Thoracic aorta (tissue), 2 donors: ENCODE measurements at regions not wholly inside any gene's neighbourhood (a gene's known extent, or its start where the extent isn't known, plus 50 kb on each side); places are given as distances from the start of the nearest gene placed in this dataset.

Experiments used
- ATAC-seq: fragments of 150-250 bp; one replicate; pipeline ENCODE4 v1.8.0; 2017; ENCODE audit warnings: low read depth; ENCODE audit not compliant: insufficient number of reproducible peaks, low FRiP score
- DNase-seq: peaks from one replicate; pipeline ENCODE4 v3.0.0-alpha.2; 2020; ENCODE audit warnings: low spot score
- H3K27ac ChIP-seq, 2 donors: fragments of 200-600 bp; sonication (generic); 1 replicate in 1 of 2; 2 replicates in 1 of 2; pipeline ENCODE4 v1.5.1; 2016; ENCODE audit warnings: mild to moderate bottlenecking in 2 of 2, moderate library complexity in 2 of 2
- H3K27me3 ChIP-seq: fragments of 200-600 bp; sonication (generic); replicated peaks from 2 replicates; pipeline ENCODE4 v1.6.0; 2016; ENCODE audit warnings: mild to moderate bottlenecking; ENCODE audit not compliant: insufficient read depth
- H3K36me3 ChIP-seq: fragments of 200-600 bp; sonication (generic); one replicate; pipeline ENCODE4 v1.5.1; 2016
- H3K4me1 ChIP-seq, 2 donors: fragments of 200-600 bp; sonication (generic); 1 replicate in 1 of 2; 2 replicates in 1 of 2; pipeline versions ENCODE4 v1.5.1 to v1.6.0; 2016; ENCODE audit warnings: low read depth in 2 of 2, mild to moderate bottlenecking in 1 of 2; ENCODE audit not compliant: control insufficient read depth in 1 of 2
- H3K4me3 ChIP-seq: fragments of 200-600 bp; sonication (generic); 2 replicates; pipeline ENCODE4 v1.5.1; 2016; ENCODE audit warnings: mild to moderate bottlenecking
- H3K9me3 ChIP-seq: fragments of 200-600 bp; sonication (generic); 2 replicates; pipeline ENCODE4 v1.5.1; 2016
- TF ChIP-seq, protein P1 (sequence below): fragments of 200-600 bp; sonication (generic); IDR thresholded peaks from one replicate; pipeline ENCODE4 v1.5.1; 2019; ENCODE audit warnings: antibody characterized with exemption

DNA sequence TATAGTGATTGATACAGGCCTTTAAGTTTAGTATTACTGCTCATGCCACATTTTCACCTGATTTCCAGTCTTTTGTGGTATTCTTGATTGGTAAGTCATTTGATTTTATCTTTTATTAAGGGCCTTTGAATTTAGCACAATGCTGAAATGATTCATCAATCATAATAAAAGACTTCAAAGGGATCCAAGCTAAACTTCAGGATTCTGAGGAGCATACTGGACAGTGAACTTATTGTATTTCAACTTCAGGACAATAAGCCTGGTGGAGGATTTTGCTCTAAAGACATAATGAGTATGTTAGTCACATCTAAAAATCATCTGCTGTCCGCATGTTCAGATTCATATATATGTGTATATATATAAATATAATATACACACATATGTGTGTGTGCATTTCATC lies 233.3 kb downstream of the SETD4 start:
- ATAC-seq, result no peak

DNA sequence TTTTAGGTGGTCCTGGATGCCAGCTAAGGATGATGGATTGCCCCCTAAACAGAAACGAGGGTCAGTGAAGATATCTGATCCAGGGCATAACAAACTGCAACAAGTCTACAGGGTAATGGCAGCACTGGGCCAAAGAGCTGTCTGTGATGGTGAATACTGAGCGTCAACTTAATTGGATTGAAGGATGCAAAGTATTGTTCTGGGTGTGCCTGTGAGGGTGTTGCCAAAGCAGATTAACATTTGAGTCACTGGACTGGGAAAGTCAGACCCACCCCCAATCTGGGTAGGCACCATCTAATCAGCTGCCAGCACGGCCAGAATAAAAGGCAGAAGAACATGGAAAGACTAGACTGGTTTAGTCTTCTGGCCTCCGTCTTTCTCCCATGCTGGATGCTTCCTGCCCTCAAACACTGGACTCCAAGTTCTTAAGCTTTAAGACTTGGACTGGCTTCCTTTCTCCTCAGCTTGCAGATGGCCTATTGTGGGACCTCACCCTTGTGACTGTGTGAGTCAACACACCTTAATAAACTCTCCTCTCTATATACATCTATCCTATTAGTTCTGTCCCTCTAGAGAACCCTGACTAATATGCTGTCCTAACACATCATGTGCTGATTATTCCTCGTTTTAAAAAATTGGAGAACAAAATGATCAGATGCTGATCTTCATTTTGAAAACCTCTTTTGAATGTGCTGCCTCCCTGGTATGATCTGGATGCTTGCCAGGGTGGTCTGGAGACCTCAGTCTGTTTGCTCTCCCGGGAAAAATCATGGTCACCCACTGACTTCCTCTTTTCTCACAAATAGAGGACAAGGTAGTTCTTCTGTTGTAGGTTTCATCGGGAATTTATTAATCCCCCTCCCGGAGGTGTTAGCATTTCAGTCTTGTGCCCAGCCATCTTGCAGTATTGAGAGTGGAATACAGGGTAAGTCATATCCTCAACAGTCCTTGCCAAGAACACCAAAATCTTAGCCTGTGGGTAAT lies 234.7 kb downstream of the SETD4 start:
- Histone ChIP-seq H3K36me3 (no peaks in the 10 kb centered on the region), H3K4me3 (no peak overlapping the region), H3K4me1 (no peaks in the 10 kb centered on the region), H3K27me3 (no peaks in the 10 kb centered on the region), H3K27ac (no peak overlapping the region), H3K9me3 (no peaks in the 10 kb centered on the region)
- no peak for ATAC-seq
- DNase-seq, result no peak
- TF ChIP-seq, protein P1, sequence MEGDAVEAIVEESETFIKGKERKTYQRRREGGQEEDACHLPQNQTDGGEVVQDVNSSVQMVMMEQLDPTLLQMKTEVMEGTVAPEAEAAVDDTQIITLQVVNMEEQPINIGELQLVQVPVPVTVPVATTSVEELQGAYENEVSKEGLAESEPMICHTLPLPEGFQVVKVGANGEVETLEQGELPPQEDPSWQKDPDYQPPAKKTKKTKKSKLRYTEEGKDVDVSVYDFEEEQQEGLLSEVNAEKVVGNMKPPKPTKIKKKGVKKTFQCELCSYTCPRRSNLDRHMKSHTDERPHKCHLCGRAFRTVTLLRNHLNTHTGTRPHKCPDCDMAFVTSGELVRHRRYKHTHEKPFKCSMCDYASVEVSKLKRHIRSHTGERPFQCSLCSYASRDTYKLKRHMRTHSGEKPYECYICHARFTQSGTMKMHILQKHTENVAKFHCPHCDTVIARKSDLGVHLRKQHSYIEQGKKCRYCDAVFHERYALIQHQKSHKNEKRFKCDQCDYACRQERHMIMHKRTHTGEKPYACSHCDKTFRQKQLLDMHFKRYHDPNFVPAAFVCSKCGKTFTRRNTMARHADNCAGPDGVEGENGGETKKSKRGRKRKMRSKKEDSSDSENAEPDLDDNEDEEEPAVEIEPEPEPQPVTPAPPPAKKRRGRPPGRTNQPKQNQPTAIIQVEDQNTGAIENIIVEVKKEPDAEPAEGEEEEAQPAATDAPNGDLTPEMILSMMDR, result no peak

More for the DNA sequence above, 233.3 kb downstream of the SETD4 start:
- DNase-seq, result no peak
- H3K27me3 ChIP-seq, result no peaks in the 10 kb centered on the region
- H3K4me1 ChIP-seq, result no peaks in the 10 kb centered on the region
- no peaks in the 10 kb centered on the region for H3K36me3 ChIP-seq
- TF ChIP-seq, protein P1, result no peak
- no peak overlapping the region for H3K4me3 ChIP-seq
- H3K27ac ChIP-seq, result no peak overlapping the region
- H3K9me3 ChIP-seq, result no peaks in the 10 kb centered on the region

DNA sequence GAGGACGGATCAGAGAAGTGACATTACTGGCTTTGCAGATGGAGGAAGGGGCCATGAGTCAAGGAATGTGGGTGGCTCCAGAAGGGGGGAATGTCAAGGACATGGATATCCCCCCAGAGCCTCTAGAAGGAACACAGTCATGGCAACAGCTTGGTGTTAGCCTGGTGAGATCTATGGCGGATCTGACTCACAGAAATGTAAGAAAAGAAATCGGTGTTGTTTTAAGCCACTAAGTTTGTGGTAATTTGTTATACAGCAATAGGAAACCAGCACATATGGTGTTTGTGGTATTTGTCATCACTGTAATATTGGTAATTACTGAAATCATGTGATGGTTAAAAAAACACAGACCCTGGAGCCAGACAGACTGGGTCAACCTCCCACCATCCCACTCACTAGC lies 236.2 kb downstream of the SETD4 start:
- TF ChIP-seq, protein P1, result no peak

DNA sequence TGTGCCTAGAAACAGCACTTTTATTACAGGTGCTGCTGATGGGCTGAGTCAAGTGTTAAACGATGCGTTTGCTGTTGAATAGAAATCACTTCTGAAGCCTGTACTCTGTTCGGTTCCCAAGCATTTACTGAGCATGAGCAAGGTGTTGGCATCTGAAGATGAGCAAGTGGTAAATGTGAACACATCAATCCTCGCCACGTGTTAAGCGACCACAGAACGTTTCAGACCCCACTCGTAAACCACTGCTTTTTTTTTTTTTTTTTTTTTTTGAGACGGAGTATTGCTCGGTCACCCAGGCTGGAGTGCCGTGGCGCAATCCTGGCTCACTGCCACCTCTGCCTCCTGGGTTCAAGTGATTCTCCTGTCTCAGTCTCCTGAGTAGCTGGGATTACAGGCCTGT lies 241.2 kb downstream of the SETD4 start:
- DNase-seq, result no peak
- TF ChIP-seq, protein P1, result no peak
- no peak for ATAC-seq
- H3K4me1 ChIP-seq, result peaks cover 3 to 10% of the 10 kb centered on the region in 2 donors
- no peaks in the 10 kb centered on the region for H3K9me3 ChIP-seq
- H3K27me3 ChIP-seq, result no peaks in the 10 kb centered on the region
- H3K27ac ChIP-seq, result no peak overlapping the region
- H3K36me3 ChIP-seq, result no peaks in the 10 kb centered on the region
- no peak overlapping the region for H3K4me3 ChIP-seq

More for the DNA sequence above, 236.2 kb downstream of the SETD4 start:
- no peaks in the 10 kb centered on the region for H3K4me1 ChIP-seq
- H3K9me3 ChIP-seq, result no peaks in the 10 kb centered on the region
- DNase-seq (no peak), ATAC-seq (no peak)
- no peaks in the 10 kb centered on the region for H3K36me3 ChIP-seq
- no peaks in the 10 kb centered on the region for H3K27me3 ChIP-seq
- no peak overlapping the region for H3K27ac ChIP-seq
- no peak overlapping the region for H3K4me3 ChIP-seq

DNA sequence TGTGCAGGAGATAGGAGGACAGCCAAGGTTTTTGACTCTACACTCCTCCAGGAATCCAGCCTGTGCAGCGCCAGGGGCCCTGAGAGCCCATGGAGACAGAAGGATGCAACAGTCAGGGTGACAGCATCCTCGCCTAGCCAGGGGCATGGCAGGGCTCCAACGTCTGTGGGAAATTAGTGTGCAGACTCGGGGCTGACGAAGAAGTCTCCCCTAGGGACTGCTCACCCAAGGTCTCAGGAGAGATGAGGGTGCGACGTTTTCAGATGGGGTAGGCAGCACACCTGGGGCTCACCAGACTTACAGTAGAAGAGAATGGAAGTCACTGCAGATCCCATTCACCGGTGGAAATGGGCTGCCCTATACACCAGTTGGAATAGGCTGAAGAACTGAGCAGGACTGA lies 241.7 kb downstream of the SETD4 start:
- no peak for ATAC-seq
- TF ChIP-seq, protein P1, result no peak
- no peaks in the 10 kb centered on the region for H3K36me3 ChIP-seq
- peaks cover 3 to 10% of the 10 kb centered on the region in 2 donors for H3K4me1 ChIP-seq
- DNase-seq, result no peak
- H3K9me3 ChIP-seq, result no peaks in the 10 kb centered on the region
- H3K27ac ChIP-seq, result no peak overlapping the region
- no peaks in the 10 kb centered on the region for H3K27me3 ChIP-seq
- H3K4me3 ChIP-seq, result no peak overlapping the region
